22Rv1 (cell line): ENCODE measurements at regions not wholly inside any gene's neighbourhood (a gene's known extent, or its start where the extent isn't known, plus 50 kb on each side); places are given as distances from the start of the nearest gene placed in this dataset.

ENCODE experiments used
- H3K27ac ChIP-seq: fragments of 450-650 bp; 2 replicates; pipeline ENCODE4 v1.5.1; 2017
- ZFX ChIP-seq: fragments of 450-650 bp; IDR thresholded peaks from 2 replicates; pipeline ENCODE4 v1.6.1; 2017; ENCODE audit warnings: antibody characterized with exemption, borderline replicate concordance
- TF ChIP-seq, protein P1 (sequence below): fragments of 450-650 bp; IDR thresholded peaks from 2 replicates; pipeline ENCODE4 v1.5.1; 2017; ENCODE audit warnings: mild to moderate bottlenecking

DNA sequence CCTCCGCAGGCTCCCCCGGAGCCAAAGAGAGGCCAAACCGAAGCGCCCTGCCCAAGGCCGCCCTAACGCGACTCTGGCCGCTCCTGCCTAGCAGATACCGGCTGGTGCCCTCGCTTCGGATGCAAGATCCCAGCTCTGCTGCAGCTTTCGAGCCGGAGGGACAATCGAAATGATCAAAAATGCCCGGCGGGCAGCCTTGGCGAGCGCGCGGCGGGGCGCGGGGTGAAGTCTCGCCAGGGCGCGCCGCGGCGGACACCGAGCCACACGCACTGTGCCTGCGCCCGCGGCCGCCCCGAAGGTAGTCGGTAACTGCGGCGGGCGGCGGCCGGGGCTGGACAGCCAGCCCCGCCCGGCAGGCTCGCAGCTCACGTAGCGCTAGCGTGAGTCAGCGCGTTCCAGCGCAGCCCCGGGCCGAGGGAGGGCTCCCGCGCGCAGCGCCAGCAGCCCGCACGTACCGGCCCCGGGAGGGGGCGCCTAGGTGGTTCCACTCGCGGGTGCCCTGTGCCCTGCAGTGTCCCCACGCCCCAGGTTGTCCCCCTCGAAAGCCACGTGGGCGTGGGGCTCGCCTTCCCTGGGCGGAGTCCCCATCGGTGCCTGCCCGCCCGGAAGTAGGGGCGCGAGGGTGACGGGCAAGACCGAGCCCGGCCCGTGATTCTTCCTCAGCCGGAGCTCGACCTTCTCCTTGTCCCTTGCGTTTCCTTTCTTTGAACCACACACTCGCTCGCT, 109.2 kb upstream of the EGLN3 start:
- no peak for TF ChIP-seq ZFX
- TF ChIP-seq, protein P1, sequence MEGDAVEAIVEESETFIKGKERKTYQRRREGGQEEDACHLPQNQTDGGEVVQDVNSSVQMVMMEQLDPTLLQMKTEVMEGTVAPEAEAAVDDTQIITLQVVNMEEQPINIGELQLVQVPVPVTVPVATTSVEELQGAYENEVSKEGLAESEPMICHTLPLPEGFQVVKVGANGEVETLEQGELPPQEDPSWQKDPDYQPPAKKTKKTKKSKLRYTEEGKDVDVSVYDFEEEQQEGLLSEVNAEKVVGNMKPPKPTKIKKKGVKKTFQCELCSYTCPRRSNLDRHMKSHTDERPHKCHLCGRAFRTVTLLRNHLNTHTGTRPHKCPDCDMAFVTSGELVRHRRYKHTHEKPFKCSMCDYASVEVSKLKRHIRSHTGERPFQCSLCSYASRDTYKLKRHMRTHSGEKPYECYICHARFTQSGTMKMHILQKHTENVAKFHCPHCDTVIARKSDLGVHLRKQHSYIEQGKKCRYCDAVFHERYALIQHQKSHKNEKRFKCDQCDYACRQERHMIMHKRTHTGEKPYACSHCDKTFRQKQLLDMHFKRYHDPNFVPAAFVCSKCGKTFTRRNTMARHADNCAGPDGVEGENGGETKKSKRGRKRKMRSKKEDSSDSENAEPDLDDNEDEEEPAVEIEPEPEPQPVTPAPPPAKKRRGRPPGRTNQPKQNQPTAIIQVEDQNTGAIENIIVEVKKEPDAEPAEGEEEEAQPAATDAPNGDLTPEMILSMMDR, result peak; percentile 60
- peak overlapping the region; percentile 55 for H3K27ac ChIP-seq

DNA sequence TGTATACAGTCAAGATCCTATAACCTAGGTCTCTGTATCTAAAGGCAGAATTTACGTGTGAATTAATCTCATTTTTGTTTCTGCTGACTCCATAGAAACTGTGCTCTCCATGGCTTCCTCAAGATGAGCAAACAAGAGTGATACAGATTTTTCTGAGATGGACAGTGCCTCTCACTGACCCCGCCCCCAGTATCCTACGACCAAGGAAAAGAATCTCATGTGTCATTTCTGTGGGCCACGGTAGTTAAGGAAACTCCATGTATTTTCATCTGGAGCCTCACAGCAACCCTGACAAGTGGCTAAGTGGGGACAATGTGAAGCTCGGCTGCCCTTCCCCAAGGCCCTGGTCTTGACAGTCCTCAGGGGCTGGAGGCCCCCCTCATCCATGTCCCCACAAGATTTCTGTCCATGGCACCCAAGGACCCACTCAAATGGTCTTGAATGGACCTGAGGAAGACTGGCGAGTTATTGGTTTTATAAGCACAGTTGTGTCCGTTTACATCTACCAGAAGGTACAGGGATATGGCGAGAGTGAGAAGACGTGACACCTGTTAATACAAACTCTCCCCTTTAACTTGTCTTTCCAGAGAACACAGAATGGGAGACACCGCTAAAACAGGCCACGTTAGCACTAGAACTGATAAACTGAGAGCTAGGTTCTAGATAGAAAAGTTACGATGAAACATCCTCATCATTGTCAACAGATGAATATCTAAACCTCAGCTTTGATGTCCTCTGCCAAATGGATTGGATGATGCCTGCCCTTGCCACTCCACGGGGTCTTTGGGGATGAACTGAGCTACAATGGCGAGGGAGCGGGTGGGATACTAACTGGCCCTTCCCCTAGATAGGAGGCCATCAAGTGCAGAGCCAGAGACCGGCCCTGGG, 108.4 kb upstream of the EGLN3 start:
- TF ChIP-seq ZFX, result no peak
- TF ChIP-seq, protein P1, result no peak
- peak overlapping the region; percentile 55 for H3K27ac ChIP-seq

GRCh38 chr14:34058510-34058909, 107.6 kb upstream of the EGLN3 start:
- H3K27ac ChIP-seq, result no peak overlapping the region
- no peak for TF ChIP-seq ZFX
- TF ChIP-seq, protein P1, result no peak

DNA sequence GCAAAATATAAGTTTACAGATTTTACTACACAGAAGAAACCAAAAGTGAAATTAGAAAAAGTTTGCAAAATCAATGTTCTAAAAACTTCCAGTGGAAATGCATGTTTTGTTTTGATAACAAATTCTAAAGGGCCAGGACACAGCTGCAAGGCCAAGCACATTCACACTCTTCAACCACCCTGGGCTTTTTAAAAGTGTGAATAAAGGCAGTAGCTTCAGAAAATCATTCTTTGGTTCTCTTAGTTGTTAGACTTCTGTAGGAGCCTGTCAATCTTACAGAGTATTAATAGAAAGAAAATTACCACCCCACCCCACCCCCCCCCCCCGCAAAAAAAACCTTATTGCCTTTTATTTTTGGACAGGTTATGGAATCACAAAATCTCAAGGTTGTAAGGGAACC, 105.2 kb upstream of the EGLN3 start:
- TF ChIP-seq ZFX, result no peak
- TF ChIP-seq, protein P1, result no peak
- no peak overlapping the region for H3K27ac ChIP-seq

- no peak overlapping the region for H3K27ac ChIP-seq
- TF ChIP-seq, protein P1, result no peak
- no peak for TF ChIP-seq ZFX
Observed at GRCh38 chr14:34055157-34055950, 104.5 kb upstream of the EGLN3 start.

DNA sequence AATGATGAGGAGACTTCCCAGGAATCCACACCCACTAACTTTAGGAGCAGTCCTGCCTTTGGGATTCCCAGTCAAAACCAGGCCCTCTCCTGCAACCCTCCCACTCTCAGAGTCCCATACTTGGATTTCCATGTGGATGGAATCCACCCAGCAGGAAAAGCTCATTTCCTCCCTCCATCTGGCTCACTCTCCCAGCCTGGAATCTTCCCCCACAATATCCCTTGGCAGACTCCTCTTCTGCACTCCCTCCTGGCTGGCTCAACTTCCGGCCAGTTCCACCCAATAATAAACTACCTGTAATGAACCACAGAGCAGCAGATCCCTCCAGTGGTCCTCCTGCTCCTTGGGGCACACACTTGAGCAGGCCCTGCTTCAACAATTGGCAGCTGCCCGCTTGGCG, 102.8 kb upstream of the EGLN3 start:
- TF ChIP-seq ZFX, result no peak
- TF ChIP-seq, protein P1, result no peak
- H3K27ac ChIP-seq, result no peak overlapping the region
